Right lobe of liver (tissue), 6 donors: ENCODE measurements at regions not wholly inside any gene's neighbourhood (a gene's known extent, or its start where the extent isn't known, plus 50 kb on each side); places are given as distances from the start of the nearest gene placed in this dataset.

Source experiments
- ATAC-seq, 4 donors: fragments of 200-7000 bp; cut with Tn5 transposase; one replicate each; pipeline ENCODE4 v1.9.1; 2020; ENCODE audit warnings: mild to moderate bottlenecking in 4 of 4, moderate library complexity in 4 of 4
- DNase-seq, 3 donors: peaks; one replicate each; pipeline ENCODE4 v3.0.0-alpha.2; 2020
- H3K27ac ChIP-seq, 3 donors: fragments of 200-600 bp; one replicate each; pipeline ENCODE4 v1.8.0; 2022
- H3K27me3 ChIP-seq, 2 donors: fragments of 200-600 bp; one replicate each; pipeline ENCODE4 v1.8.0; 2022
- H3K36me3 ChIP-seq, 4 donors: fragments of 200-600 bp; sonication (generic) in 1 of 4; one replicate each; pipeline versions ENCODE4 v1.5.1 to v1.8.0; 2017 to 2022; ENCODE audit warnings: control low read depth in 1 of 4
- H3K4me1 ChIP-seq, 4 donors: fragments of 200-600 bp; sonication (generic) in 1 of 4; one replicate each; pipeline versions ENCODE4 v1.5.1 to v1.8.0; 2017 to 2022; ENCODE audit warnings: control low read depth in 1 of 4
- H3K4me3 ChIP-seq, 3 donors: fragments of 200-600 bp; one replicate each; pipeline ENCODE4 v1.8.0; 2022
- H3K9me3 ChIP-seq, 4 donors: fragments of 200-600 bp; sonication (generic) in 1 of 4; one replicate each; pipeline versions ENCODE4 v1.5.1 to v1.8.0; 2017 to 2022; ENCODE audit warnings: control low read depth in 1 of 4
- POLR2A ChIP-seq: fragments of 450-650 bp; IDR thresholded peaks from one replicate; pipeline ENCODE4 v1.6.1; 2017; ENCODE audit warnings: antibody characterized with exemption, mild to moderate bottlenecking
- WGBS: methylation state at CpG from one replicate; pipeline ENCODE4 v1.1.6; 2018; ENCODE audit warnings: low coverage, low lambda C conversion rate; ENCODE audit not compliant: insufficient coverage; ENCODE audit errors: missing lambda C conversion rate; 5-methylcytosine and 5-hydroxymethylcytosine counted together
- intact Hi-C, 2 donors: fragments of 100-400 bp; cut with DNase I; formaldehyde crosslinking; loops; one replicate each; pipeline versions ENCODE4 v1.11.2 to v1.14.1; 2022
- TF ChIP-seq, protein P1 (sequence below), 4 donors: fragments of 200-600 bp in 3 of 4; fragments of 450-650 bp in 1 of 4; IDR thresholded peaks; one replicate each; pipeline versions ENCODE4 v1.5.1 to v1.8.0; 2016 to 2022; ENCODE audit warnings: antibody characterized with exemption in 4 of 4, mild to moderate bottlenecking in 2 of 4
- donor health status: DM: no; HTN: yes; CAD: no.
- donor health status: DM: no; HTN: no; CAD: no.
- donor health status: DM: no; HTN: no; CAD: no.
- donor health status: DM: no; HTN: yes; CAD: no.
- donor health status: DM: no; HTN: yes; CAD: no.

- Histone ChIP-seq H3K4me1 (no peaks in the 10 kb centered on the region), H3K36me3 (no peaks in the 10 kb centered on the region), H3K27me3 (no peaks in the 10 kb centered on the region), H3K4me3 (no peak overlapping the region), H3K9me3 (no peaks in the 10 kb centered on the region), H3K27ac (no peak overlapping the region)
- WGBS = 53% methylated on average over 5 of the region's 5 CpGs
- intact Hi-C loops = loop anchor here in 1 of 2 donors (10.0 kb wide), 1 partner anchor 762 kb away; no protein-coding TSS in a partner anchor
- ATAC-seq (no peak), DNase-seq (no peak)
- TF ChIP-seq, protein P1, sequence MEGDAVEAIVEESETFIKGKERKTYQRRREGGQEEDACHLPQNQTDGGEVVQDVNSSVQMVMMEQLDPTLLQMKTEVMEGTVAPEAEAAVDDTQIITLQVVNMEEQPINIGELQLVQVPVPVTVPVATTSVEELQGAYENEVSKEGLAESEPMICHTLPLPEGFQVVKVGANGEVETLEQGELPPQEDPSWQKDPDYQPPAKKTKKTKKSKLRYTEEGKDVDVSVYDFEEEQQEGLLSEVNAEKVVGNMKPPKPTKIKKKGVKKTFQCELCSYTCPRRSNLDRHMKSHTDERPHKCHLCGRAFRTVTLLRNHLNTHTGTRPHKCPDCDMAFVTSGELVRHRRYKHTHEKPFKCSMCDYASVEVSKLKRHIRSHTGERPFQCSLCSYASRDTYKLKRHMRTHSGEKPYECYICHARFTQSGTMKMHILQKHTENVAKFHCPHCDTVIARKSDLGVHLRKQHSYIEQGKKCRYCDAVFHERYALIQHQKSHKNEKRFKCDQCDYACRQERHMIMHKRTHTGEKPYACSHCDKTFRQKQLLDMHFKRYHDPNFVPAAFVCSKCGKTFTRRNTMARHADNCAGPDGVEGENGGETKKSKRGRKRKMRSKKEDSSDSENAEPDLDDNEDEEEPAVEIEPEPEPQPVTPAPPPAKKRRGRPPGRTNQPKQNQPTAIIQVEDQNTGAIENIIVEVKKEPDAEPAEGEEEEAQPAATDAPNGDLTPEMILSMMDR (IDR thresholded peaks at IDR 0.05) = no peak
- no peak for TF ChIP-seq POLR2A
Measured at GRCh38 chr9:26296910-26297572, 595.6 kb downstream of the CAAP1 start.

GRCh38 chr9:26292943-26293342 is 599.7 kb downstream of the CAAP1 start:
- no peak for TF ChIP-seq POLR2A
- TF ChIP-seq, protein P1 (IDR thresholded peaks at IDR 0.05) = no peak
- Histone ChIP-seq H3K27me3 (no peaks in the 10 kb centered on the region), H3K9me3 (no peaks in the 10 kb centered on the region), H3K4me1 (no peaks in the 10 kb centered on the region), H3K27ac (no peak overlapping the region), H3K4me3 (no peak overlapping the region), H3K36me3 (no peaks in the 10 kb centered on the region)
- 54% methylated on average over 3 of the region's 3 CpGs for WGBS
- ATAC-seq (no peak), DNase-seq (no peak)
- intact Hi-C loops = loop anchor here in 1 of 2 donors (10.0 kb wide), 1 partner anchor 758 kb away; no protein-coding TSS in a partner anchor

GRCh38 chr9:26271495-26272122 is 593.4 kb upstream of the TUSC1 start:
- TF ChIP-seq, protein P1 (IDR thresholded peaks at IDR 0.05) = no peak
- TF ChIP-seq POLR2A = no peak
- ATAC-seq = no peak
- Histone ChIP-seq H3K27me3 (no peaks in the 10 kb centered on the region), H3K9me3 (no peaks in the 10 kb centered on the region), H3K4me1 (no peaks in the 10 kb centered on the region), H3K4me3 (no peak overlapping the region), H3K27ac (no peak overlapping the region), H3K36me3 (no peaks in the 10 kb centered on the region)
- DNase-seq = no peak
- intact Hi-C loops = no loop called here
- WGBS = 45% methylated on average over 4 of the region's 6 CpGs

GRCh38 chr9:26266146-26266793 is 588.0 kb upstream of the TUSC1 start:
- no peaks in the 10 kb centered on the region for H3K4me1 ChIP-seq
- ATAC-seq = no peak
- no peaks in the 10 kb centered on the region for H3K9me3 ChIP-seq
- intact Hi-C loops = no loop called here
- no peak overlapping the region for H3K4me3 ChIP-seq
- no peak overlapping the region for H3K27ac ChIP-seq
- H3K36me3 ChIP-seq = no peaks in the 10 kb centered on the region
- no peaks in the 10 kb centered on the region for H3K27me3 ChIP-seq
- WGBS = 25% methylated on average over 2 of the region's 2 CpGs
- DNase-seq = no peak
- TF ChIP-seq, protein P1 (IDR thresholded peaks at IDR 0.05) = no peak
- no peak for TF ChIP-seq POLR2A
